ENCODE measurements at regions not wholly inside any gene's neighbourhood (a gene's known extent, or its start where the extent isn't known, plus 50 kb on each side); places are given as distances from the start of the nearest gene placed in this dataset.

DNA sequence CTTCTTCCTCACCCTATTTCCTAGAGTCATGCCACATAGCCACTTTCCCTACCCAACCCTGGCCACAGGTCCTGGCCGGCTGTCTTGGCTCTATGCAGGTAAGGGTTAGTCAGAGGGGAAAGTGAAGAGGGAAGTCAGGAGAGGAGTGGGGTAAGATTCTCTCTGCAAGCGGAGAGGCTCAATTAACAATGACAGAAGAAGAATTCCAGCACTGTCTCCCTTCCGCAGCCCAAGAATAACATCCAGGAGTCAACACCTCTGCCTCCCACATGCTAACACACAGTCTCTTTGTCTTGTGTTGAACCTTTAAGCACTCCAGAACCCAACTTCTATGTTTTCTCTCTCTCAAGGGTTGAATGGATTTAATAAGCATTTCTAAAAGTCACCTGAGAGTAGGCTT lies 235.1 kb upstream of the ANKRD55 start:
- TF ChIP-seq, protein P1, sequence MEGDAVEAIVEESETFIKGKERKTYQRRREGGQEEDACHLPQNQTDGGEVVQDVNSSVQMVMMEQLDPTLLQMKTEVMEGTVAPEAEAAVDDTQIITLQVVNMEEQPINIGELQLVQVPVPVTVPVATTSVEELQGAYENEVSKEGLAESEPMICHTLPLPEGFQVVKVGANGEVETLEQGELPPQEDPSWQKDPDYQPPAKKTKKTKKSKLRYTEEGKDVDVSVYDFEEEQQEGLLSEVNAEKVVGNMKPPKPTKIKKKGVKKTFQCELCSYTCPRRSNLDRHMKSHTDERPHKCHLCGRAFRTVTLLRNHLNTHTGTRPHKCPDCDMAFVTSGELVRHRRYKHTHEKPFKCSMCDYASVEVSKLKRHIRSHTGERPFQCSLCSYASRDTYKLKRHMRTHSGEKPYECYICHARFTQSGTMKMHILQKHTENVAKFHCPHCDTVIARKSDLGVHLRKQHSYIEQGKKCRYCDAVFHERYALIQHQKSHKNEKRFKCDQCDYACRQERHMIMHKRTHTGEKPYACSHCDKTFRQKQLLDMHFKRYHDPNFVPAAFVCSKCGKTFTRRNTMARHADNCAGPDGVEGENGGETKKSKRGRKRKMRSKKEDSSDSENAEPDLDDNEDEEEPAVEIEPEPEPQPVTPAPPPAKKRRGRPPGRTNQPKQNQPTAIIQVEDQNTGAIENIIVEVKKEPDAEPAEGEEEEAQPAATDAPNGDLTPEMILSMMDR (IDR thresholded peaks at IDR 0.05): no peak
- no peak for TF ChIP-seq ZFX (IDR thresholded peaks at IDR 0.05; ENCODE audit: borderline replicate concordance)
